22Rv1 (cell line): ENCODE measurements at regions not wholly inside any gene's neighbourhood (a gene's known extent, or its start where the extent isn't known, plus 50 kb on each side); places are given as distances from the start of the nearest gene placed in this dataset.

Experiments used
- CTCF ChIP-seq: fragments of 450-650 bp; IDR thresholded peaks from 2 replicates; pipeline ENCODE4 v1.5.1; 2017; ENCODE audit warnings: mild to moderate bottlenecking
- ZFX ChIP-seq: fragments of 450-650 bp; IDR thresholded peaks from 2 replicates; pipeline ENCODE4 v1.6.1; 2017; ENCODE audit warnings: antibody characterized with exemption, borderline replicate concordance

- TF ChIP-seq CTCF (no peak), ZFX (no peak)
Measured at GRCh38 chr7:47671358-47671757, 89.4 kb upstream of the TNS3 start.
